ENCODE measurements at regions not wholly inside any gene's neighbourhood (a gene's known extent, or its start where the extent isn't known, plus 50 kb on each side); places are given as distances from the start of the nearest gene placed in this dataset.
"Not testable (repeated sequence)": the region's sequence is repeated elsewhere in the genome, so short reads cannot be mapped to it uniquely, and the experiment has no call there.

GRCh38 chr4:148676344-148676743 is 234.1 kb upstream of the NR3C2 start:
- DNase-seq, result no peak

- DNase-seq, result no peak
Observed at GRCh38 chr4:148674876-148675275, 232.7 kb upstream of the NR3C2 start.

- DNase-seq, result no peak
Observed at GRCh38 chr4:148664636-148665035, 222.4 kb upstream of the NR3C2 start.

GRCh38 chr4:148654131-148654530 is 211.9 kb upstream of the NR3C2 start:
- DNase-seq, result no peak

- DNase-seq, result no peak
Observed at GRCh38 chr4:148653681-148654080, 211.5 kb upstream of the NR3C2 start.

GRCh38 chr4:148651991-148652390 is 209.8 kb upstream of the NR3C2 start:
- no peak for DNase-seq

- no peak for DNase-seq
Observed at GRCh38 chr4:148649652-148650331, 207.6 kb upstream of the NR3C2 start.

GRCh38 chr4:148643851-148644250 is 201.6 kb upstream of the NR3C2 start:
- DNase-seq, result no peak

GRCh38 chr4:148642907-148643306 is 200.7 kb upstream of the NR3C2 start:
- no peak for DNase-seq

GRCh38 chr4:148638079-148638478 is 195.9 kb upstream of the NR3C2 start:
- not testable (repeated sequence) for DNase-seq

GRCh38 chr4:148637453-148637852 is 195.2 kb upstream of the NR3C2 start:
- not testable (repeated sequence) for DNase-seq

- no peak for DNase-seq
Observed at GRCh38 chr4:148634476-148634875, 192.3 kb upstream of the NR3C2 start.

GRCh38 chr4:148633720-148634119 is 191.5 kb upstream of the NR3C2 start:
- DNase-seq, result no peak

GRCh38 chr4:148632476-148632875 is 190.3 kb upstream of the NR3C2 start:
- no peak for DNase-seq

- DNase-seq, result no peak
Observed at GRCh38 chr4:148630051-148630450, 187.8 kb upstream of the NR3C2 start.

GRCh38 chr4:148618856-148619255 is 176.6 kb upstream of the NR3C2 start:
- DNase-seq, result no peak

- DNase-seq, result no peak
Observed at GRCh38 chr4:148608968-148609367, 166.8 kb upstream of the NR3C2 start.

GRCh38 chr4:148598418-148599207 is 156.4 kb upstream of the NR3C2 start:
- DNase-seq, result not testable (repeated sequence)

GRCh38 chr4:148589182-148589581 is 147.0 kb upstream of the NR3C2 start:
- no peak for DNase-seq

GRCh38 chr4:148575577-148575976 is 133.4 kb upstream of the NR3C2 start:
- no peak for DNase-seq

- DNase-seq, result no peak
Observed at GRCh38 chr4:148574911-148575310, 132.7 kb upstream of the NR3C2 start.

- DNase-seq, result no peak
Observed at GRCh38 chr4:148574502-148574901, 132.3 kb upstream of the NR3C2 start.

- no peak for DNase-seq
Observed at GRCh38 chr4:148574066-148574465, 131.9 kb upstream of the NR3C2 start.
